IPS DF 19.7 (cell line): ENCODE measurements at regions not wholly inside any gene's neighbourhood (a gene's known extent, or its start where the extent isn't known, plus 50 kb on each side); places are given as distances from the start of the nearest gene placed in this dataset.
"Not testable (repeated sequence)": the region's sequence is repeated elsewhere in the genome, so short reads cannot be mapped to it uniquely, and the experiment has no call there.

ENCODE experiments used
- DNase-seq: peaks from one replicate; pipeline ENCODE4 v3.0.0-alpha.2; 2013; ENCODE audit warnings: low read depth, low spot score

- DNase-seq: no peak
Observed at GRCh38 chr9:65420771-65421170, 135.8 kb upstream of the FOXD4L5 start.

DNA sequence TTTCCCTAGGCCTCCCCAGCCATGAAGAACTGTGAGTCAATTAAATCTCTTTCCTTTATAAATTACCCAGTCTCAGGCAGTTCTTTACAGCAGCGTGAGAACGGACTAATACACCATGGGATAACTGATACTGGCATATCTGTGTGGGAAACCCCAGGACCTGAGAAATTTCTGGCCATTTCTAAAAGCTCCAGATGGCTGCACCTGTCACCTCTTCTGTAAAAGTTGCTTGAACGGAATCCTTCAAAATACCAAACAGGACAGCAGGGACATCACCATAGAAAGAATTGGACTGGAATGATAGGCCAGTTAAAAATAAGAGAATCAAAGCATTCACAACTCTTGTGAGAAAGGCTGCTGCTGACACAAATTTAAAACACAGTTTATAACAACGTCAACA is 134.0 kb upstream of the FOXD4L5 start:
- not testable (repeated sequence) for DNase-seq

- not testable (repeated sequence) for DNase-seq
Observed at GRCh38 chr9:65416948-65417347, 131.9 kb upstream of the FOXD4L5 start.

GRCh38 chr9:65414249-65414648 is 129.2 kb upstream of the FOXD4L5 start:
- DNase-seq: not testable (repeated sequence)

- not testable (repeated sequence) for DNase-seq
Observed at GRCh38 chr9:65413371-65413770, 128.4 kb upstream of the FOXD4L5 start.

- no peak for DNase-seq
Observed at GRCh38 chr9:65411901-65412300, 126.9 kb upstream of the FOXD4L5 start.

DNA sequence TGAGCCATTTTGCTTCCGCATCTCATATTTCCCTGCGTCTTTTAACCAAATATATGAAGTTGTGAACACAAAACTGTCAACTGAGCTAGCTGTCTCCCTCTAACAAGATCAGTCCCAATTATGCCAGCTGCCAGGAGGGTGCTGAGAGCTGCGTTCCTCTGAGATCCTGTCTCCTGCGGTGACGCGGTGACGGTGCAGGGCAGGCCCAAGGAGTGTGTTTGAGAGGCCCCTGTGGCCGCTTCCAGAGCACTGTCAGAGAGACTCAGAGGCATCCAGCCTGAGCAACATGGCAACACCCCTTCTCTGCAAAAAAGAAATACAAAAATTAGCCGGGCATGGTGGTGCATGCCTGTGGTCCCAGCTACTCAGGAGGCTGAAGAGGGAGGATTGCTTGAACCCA is 126.3 kb upstream of the FOXD4L5 start:
- no peak for DNase-seq

GRCh38 chr9:65410926-65411325 is 125.9 kb upstream of the FOXD4L5 start:
- DNase-seq: no peak

DNA sequence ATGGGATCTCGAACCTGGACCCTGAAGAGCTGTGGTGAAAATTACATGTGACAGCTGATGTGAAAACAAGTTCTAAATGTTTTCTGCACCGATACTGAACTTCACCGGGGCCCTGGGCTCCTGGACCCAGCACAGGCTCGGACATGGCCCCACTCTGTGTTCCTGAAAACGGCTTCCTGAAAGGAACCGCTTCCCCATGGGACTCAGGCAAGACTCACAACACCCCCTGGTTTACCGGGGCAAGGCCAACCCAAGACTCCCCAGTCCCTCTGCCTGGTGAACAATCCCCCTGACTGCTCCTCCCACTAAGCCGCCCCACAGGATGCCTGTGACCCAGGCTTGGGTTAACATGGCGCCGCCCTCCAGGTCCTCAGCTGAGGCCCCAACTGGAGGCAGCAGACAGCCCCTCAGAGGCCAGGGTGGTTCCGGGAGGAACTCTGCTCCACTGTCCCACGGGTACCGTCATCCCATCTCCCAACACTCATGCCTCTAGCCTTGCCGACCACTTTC is 124.5 kb upstream of the FOXD4L5 start:
- no peak for DNase-seq

DNA sequence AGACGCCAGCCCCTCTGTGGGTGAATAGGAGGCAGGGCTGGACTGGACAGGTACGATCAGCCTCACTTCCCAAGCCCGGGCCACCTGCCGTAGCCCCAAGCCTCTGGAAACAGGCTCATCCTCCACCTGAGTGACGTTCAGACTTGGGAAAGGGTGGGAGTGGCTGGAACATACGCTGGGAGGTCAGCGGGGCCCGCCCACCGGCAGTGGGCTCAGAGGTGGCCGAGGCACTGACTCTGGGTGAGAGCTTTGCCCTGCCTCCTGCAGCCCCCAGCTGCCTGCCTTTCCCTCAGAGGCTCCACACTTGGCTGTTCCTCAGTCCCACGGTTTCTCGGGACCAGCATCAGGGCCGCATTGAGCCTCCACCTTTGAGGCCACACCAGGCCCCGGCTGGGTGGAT is 123.8 kb upstream of the FOXD4L5 start:
- DNase-seq: not testable (repeated sequence)

- not testable (repeated sequence) for DNase-seq
Observed at GRCh38 chr9:65406625-65407024, 121.6 kb upstream of the FOXD4L5 start.

GRCh38 chr9:65405766-65406165 is 120.8 kb upstream of the FOXD4L5 start:
- not testable (repeated sequence) for DNase-seq

DNA sequence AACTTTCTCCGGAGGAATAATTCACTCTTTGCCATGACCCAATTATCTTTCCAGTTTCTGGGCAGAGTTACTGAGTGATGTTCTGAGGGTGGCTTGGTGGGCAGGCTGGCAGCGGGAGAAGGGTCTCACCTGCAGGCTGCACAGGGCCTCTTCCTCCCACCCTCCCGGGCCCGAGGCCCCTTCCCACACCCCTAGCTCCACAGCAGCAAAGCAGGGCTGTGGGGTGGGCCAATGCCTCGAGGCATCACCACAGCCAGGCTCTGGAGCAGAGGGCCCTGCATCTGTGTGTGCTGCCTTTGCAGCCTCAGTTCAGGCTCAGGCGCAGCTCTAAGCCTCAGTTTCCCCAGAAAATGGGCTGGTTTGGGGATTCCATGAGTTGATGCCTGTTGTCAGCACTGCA is 120.2 kb upstream of the FOXD4L5 start:
- DNase-seq: no peak

- DNase-seq: no peak
Observed at GRCh38 chr9:65404232-65405006, 119.4 kb upstream of the FOXD4L5 start.

DNA sequence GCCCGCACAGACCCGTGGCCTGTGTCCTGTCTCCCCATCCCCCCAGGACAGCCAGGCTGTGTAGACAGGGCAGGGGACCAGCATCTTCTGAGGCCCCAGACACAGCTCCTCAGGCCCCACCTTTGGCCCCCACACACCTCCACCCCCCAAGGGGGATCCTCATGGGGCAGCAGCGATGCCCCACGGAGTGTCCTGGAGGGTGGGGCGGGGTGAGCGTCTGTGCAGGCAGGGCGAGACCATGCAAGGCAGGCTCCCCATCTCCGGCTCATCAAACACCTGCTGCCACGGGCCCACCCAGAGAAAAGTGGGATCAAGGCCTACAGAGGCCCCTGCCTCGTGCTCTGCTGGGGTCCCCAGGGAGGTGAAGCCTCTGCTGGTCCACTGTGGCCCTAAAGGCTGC is 118.7 kb upstream of the FOXD4L5 start:
- DNase-seq: no peak

- not testable (repeated sequence) for DNase-seq
Observed at GRCh38 chr9:65403072-65403471, 118.1 kb upstream of the FOXD4L5 start.

DNA sequence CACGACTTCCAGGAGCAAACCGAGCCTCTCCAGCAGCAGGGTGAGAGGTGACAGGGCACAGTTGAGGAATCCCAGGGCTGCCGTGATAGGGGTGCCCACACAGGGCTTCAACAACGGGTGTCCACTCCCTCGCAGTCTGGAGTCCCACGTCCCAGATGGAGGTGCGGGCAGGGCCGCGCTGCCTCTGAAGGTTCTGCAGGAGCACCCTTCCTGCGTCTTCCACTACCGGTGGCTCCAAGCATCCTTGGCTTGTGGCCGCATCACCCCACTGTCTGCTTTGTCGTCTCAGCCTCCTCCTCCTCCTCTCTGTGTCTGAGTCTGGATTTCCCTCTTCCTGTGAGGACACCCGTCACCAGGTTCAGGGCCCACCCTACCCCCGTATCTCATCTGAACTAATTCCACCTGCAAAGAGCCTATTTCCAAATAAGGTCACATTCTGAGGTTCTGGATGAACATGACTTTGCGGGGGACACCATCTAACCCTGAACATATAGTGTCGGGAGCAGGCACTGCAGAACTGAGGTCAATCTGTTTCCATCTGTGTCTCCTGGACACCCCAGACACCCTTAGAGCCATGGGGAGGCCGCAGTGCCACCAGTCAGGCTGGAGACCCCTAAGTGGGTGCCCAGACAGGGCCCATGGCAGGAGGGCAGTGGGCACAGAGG is 117.3 kb upstream of the FOXD4L5 start:
- DNase-seq: not testable (repeated sequence)

DNA sequence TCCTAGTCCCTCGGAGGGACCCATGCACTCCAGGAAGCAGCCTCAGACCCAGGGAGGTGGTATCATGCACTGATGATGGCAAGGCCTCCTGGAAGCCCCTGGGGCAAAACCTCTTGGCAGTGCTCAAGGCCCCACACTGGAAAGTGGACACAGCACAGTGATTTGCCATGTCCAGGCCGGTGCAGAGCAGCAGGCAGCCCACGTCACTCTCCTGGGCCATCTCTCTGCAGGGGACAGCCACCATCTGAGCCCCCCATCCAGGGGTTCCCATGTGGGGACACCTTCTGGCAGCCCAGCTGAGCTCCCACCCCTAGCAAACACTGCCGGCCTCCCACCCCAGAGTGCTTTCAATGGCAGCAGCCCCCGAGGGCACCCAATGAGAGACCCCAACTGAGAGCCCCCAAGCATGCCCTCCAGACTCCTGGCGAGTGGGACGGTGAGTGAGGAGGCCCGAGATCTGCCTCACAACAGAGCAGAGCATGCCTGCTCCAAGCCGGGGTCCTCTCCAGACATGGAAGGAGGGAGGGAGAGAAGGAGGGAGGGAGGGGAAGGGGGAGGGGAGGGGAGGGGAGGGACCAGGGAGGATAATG is 116.5 kb upstream of the FOXD4L5 start:
- not testable (repeated sequence) for DNase-seq

DNA sequence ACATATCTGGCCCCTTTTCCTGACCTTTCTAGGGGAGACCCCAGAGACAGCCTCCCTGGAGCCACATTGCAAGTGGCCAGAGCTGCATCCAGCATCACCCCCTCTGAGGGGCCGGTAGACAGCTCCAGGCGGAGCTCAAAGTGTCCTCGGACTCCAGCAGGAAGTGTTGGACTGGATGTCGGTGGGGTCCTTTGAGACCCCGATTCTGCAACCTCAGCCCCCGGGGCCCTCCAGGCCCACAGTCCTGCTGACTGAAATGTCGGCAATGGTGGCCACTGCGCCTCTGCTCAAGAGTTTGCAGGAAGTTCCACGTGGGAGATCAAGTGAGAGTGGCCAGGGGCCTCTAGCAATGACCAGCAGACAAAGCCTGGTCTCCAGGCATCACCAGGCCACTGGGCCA is 115.9 kb upstream of the FOXD4L5 start:
- no peak for DNase-seq

GRCh38 chr9:65397763-65398719 is 113.0 kb upstream of the FOXD4L5 start:
- not testable (repeated sequence) for DNase-seq

- not testable (repeated sequence) for DNase-seq
Observed at GRCh38 chr9:65397226-65397625, 112.2 kb upstream of the FOXD4L5 start.
